GM21723 (cell line): ENCODE measurements at regions not wholly inside any gene's neighbourhood (a gene's known extent, or its start where the extent isn't known, plus 50 kb on each side); places are given as distances from the start of the nearest gene placed in this dataset.
"Not testable (repeated sequence)": the region's sequence is repeated elsewhere in the genome, so short reads cannot be mapped to it uniquely, and the experiment has no call there.

Experiments used
- ATAC-seq: cut with Tn5 transposase; IDR thresholded peaks from one replicate; pipeline ENCODE4 v1.9.1; 2021; ENCODE audit warnings: mild to moderate bottlenecking, moderate library complexity; ENCODE audit not compliant: unreplicated experiment

DNA sequence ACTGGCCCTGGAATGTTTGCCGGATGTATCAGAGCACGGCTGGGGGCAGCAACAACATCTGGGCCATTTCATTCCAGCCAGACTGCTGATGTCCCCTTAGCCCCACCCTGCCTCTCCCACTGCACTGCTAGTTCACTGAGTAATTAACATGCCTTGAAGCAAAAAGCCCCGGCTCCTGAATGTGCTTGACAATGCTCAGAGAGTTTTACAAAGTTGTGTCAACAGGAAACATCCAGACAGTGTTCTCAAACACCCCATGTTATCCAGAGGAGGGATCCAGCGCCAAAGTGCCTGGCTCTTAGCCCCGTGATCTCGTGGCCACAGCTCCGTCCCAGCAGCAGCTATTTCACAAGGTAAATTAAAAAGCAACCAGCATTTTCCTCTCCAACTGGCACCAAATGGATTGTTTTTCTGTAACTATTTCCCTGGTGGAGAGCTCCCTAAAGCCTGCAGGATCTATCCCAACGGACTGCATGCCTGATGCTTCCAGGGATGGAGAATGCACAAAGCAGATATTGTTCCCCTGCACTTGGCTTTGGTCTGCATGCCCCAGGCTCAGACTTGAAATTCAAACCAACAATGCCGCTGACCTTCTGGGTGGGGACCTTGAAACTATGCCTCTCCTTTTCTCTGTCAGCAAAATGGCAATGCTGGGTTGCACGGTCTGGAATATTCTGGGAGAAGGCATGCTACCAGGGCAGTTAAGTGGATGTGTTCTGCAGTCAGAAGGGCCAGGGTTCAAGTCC, 115.6 kb upstream of the CDH5 start:
- no peak for ATAC-seq

DNA sequence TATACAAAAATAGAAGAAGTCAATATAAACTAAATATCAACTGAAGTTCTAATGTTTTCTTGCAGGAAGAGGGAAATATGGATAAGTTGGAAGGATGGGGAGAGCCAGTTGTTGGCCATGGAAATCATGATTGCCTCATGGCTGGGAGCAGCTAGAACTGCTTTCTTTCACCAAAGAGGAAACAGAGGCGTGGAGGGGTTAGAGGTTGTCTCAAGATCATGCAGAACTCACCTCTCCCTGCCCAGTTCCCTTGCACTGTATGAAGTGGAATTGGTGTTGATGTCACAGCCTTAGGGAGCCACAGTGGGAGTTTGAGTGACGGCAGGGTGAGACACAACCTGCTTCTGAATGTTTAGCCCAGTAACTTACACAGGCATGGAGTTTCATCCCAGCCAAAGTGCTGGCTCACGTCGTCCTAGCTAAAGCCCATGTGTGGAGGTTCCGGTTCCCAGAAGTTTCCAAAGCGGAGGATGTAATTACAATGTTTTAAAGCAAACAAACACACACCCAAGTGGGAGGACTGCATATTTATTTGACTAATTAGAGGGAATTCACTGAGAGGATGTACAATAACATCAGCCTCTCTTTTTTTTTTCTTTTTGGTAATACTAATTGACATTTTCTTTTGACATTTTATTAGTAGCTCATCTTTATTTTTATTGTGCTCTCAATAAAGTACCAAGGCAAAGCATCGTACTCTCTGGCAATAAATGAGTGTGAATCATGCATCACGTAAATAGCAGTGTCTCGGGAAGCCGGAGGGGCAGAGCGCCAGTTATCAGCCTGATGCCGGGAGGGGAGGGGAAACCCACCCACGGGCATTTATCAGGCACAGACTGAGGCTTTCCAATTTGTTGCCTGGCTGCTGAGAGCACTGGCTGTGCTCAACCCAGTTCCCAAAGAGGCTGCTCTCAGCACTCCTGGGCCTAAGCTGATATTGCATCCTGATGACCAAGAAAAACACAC, 118.7 kb upstream of the CDH5 start:
- no peak for ATAC-seq

DNA sequence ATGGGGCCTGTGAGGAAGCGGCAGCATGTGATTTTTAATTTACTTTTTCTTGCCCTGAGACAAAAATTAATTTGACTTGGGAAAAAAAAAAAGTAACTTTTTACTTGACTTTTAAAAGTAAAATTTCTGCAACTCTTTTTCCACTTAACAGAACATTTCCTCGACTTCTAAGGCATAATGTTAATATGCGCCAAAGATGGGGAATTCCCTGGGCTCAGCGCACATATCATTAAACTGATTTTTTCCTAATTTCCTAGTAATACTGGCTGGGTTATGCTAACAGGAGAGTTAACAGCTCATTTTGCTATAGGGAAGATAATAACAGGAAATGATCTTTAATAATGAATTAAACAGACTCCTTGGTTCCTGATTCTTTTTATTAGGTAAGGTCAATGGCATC, 120.6 kb upstream of the CDH5 start:
- ATAC-seq: no peak

DNA sequence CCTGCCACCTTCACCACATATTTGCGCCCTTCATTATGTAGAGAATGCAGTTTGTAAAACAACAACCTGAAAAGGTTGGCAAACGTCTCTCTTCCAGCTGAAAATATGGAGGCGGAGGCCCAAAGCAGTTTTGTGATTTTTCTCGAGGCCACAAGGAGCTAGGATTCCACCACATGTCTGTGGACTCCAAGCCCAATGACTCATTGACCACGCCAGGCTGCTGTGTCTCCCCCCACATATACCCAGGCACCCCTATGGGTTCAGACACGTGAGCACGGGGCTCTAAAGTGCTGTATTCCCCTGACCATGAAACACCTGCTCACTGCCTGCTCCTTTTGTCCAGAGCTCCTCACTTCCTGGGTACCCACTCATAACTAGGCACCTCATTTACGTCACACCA, 121.4 kb upstream of the CDH5 start:
- no peak for ATAC-seq

DNA sequence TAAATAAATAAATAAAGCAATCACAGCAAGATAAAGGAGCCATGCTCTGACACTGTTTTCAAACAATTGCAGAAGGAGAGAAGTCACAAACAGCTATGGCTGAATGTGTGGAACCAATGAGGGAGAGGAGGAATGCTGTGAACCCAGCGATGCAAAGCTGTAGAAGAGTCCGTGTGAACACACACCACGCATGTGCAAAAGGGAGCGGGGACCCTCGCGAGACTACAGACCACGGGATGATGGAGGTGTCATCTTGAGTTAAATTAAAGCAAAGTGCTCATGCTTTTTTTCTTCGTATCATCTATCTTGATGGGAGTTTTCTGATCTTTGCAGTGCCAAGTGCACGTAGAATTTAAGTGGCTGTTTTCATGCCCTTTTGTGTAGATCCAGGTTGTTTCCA, 123.8 kb upstream of the CDH5 start:
- ATAC-seq: no peak

DNA sequence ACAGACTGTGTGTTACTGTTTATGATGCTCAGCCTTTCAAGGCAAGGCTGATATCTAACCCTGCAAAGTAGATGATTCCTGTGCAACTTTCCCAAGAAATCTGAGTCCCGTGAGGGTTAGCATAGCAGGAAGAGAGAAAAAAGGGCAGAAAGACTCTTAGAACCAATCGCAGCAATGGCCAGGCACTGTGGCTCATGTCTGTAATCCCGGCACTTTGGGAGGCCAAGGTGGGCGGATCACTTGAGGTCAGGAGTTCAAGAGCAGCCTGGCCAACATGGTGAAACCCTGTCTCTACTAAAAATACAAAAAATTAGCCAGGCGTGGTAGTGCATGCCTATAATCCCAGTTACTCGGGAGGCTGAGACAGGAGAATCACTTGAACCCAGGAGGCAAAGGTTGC, 124.3 kb upstream of the CDH5 start:
- ATAC-seq: not testable (repeated sequence)

DNA sequence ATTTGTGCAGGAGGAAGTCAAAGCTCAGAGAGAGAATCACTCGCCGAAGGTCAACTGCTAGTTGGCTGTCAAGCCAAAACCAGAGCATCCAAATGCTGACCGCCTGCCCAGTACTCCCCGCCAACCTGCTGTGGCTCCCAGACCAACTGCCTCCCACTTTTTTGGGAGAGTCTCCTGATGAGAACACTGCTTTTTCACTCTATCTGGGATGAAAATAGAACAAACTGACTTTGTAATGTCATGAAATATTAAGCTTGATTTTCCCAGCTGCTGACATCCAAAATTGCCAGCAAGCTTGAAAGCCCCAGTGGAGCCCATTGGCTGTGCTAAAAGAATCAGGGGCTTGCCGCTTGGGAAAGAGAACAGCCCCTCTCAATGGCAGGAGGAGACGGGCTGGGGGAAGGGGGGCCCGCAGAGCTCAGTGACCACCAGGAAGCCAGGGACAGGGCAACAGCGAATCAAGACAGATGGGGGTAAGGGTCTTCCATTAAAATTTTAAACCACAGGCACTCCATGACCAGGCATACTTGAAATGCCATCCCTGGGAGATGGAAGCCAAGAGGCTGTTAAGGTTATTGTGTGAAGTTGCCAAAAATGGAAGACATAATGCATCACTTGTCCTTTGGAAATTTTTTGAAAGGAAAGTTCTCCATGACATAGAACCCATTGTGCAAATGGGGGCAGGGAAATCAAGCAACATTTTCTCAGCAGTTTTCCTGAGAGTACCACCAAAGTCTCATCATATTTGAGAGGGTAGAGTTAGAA, 125.7 kb upstream of the CDH5 start:
- no peak for ATAC-seq

DNA sequence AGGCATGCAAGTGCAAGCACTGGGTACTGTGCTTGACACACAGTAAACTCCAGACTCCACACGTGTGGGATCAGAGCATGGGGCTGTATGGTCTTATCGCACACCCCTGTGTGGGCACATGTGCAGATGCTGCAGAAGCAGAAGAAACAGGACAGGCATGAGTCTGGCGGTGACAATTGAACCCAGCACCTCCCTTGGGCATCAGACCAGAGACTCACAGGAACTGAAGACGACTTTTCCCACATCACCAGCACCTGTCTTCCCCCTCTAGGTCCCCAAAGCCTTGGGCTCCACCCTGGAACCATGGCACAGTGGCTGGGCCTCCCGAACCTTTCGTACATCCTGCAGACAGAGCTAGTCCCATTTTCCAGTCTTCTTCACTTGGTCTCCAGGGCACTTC, 126.4 kb upstream of the CDH5 start:
- ATAC-seq: no peak

DNA sequence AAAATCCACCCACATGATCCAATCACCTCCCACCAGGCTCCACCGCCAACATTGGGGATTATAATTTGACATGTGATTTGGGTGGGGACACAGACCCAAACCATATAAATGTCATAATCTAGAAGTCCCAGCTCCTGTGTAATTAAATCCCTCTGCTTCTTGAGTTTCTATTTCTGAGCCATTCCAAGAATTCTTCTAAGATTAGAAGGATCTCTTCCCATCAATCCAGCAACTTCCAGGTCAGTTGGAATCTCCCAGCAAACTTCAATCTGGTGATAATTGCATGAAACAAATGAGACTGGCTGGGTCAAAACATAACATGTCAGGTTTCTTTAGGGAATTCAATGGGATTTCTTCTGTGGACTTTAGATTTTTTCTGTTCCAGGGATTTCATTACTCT, 127.8 kb upstream of the CDH5 start:
- ATAC-seq: no peak

DNA sequence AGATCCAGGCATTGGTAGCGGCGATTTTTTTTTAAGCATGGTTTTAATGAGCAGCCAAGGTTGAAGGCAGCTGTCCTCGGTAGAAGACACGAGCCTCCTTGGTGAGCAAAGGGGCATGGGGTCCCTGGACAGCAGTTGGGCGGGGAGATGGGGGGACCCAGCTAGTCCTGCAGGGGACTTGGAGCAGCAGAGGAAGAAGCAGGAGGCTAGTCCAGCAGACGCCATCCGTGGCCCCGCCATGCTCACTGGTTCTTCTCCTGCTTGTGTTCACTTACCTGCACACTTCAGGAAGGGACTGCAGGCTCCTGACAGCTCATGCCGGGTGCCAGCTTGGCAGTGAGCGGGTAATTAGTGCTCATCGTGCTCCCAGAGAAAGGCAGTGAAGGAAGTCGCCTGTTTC, 130.2 kb upstream of the CDH5 start:
- ATAC-seq: no peak

DNA sequence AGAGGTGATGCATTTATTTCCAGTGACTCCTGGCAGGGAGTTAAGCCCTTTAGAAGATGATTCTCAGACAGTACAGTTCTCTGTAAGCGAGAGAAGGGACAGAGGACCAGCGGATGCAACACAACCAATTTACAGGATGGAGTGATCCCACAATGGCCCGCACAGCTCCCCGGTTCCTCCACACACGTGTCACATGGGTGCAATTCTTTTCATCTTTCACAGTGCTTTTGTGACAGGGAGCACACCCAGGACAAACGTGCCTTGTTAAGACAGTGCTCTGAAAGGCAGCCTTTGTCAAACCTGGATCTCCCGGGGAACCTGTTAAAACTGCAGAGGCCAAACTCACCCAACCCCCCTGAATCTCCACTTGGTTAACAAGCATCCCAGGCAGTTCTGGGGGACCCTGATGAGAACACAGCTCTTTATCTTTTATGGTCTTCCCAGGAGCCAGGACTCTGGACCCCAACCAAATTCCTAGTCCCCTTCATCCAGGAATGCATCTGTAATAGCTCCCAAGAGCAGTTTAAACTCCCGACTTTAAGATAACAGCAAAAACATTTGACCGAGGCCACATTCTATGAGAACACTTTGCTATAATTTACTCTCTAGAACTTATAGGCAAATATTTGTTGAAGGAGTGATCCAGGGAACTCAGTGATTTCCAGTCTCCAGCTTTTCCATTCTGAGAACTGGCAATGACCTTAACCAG, 134.9 kb upstream of the CDH5 start:
- ATAC-seq: no peak

DNA sequence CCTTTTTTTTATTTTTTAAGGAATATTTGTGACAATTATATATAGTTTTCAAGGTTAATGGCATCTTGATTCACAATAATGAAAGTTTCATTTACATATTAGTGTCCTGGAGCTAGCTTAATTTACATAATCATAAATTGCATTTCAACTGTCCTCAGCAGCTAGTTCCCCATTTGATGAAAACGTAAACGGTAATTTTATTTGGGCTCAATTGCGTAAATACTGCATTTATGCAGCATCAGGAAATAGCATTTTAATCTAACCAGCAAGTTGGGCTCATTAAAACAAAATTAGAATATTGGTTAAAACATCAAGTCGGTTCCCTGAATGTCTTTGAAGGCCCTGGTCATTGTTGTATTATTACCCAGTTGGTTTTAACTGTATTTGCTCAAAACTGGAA, 136.8 kb upstream of the CDH5 start:
- no peak for ATAC-seq

DNA sequence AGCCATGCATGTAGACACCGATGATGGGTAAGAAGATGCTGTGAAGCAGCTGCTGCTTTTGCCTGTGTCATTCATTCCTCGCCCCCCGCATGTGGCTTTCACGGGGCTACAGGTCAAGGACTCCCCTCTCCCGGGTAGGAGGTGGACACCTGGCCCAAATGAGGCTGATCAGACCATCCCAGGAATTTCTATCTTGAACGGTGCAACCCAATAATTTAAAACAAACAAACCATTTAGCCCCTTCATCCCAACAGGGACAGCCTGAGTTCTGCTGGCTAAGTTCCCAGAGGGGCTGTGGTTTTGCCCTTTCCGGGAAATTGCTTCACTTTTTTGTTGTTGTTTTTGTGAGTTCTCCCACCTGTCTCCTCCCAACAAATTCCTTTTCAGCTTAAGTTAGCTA, 137.7 kb upstream of the CDH5 start:
- no peak for ATAC-seq

DNA sequence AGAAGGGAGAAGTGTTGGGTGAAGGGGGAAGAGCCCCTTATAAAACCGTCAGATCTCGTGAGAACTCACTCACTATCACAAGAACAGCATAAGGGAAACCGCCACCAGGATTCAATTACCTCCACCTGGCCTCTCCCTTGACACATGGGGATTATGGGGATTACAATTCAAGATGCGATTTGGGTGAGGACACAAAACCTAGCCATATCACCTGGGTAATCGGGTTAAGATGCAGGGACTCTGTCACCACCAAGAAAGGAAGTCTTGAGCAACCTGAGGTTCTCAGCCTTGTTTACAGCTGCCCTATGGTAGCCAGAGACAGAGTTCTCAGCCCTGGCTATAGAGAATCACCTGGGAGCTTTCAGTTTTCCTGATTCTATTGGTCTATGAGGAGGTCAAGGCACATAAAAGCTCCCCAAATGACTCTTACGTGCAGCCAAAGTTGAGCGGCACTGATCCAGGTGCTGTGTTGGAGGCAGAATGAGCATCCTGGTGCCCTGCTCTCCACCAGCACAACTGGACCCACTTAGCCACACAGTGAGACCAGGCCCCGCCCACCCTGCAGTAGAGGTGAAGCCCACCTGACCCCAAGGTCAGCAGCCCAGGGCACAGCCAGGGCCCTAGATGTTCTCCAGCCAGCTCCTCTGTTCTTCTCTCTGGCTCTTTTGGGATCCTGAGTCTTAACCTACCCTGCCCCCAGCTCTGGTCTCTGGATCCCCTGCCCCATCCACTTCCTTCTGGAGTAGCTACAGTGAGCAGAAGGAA, 138.5 kb upstream of the CDH5 start:
- no peak for ATAC-seq

DNA sequence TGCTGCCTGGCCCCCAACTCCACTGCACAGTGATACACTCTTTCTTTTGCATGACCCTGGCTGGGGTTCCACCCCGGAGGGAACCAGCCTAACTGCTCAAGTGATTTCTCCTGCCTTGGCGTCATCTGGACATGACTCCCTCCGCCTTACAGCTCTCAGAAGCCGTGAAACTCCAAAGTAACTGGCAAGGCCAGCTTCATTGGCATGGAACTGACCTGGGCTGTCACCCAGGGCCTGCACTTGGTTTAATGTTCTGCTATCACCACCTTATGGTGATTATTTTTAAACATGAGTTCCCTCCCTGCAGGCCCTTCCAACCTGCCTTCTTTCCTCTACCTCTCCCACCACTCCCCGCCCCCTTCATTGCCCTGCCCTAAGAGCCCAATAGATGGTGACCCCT, 139.7 kb upstream of the CDH5 start:
- ATAC-seq: no peak

DNA sequence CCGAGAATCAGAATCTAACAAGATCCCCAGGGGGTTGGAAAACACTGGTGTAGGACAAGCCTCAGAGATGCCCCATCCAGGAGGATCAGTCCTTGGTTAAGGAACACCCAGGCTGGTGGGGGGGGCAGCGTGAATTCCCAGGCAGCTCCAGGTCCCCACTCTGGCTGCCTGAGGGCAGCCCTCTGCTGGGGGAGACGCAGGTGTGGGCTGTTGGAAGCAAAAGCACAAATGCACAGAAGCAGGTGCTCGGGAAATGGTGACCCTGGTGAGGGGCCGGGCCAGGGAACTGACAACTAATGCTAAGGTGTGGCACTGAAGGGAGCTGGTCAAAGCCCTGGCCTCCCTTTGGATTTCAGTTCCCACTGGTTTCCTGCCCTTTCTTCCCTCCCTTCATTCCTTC, 140.8 kb upstream of the CDH5 start:
- ATAC-seq: no peak

DNA sequence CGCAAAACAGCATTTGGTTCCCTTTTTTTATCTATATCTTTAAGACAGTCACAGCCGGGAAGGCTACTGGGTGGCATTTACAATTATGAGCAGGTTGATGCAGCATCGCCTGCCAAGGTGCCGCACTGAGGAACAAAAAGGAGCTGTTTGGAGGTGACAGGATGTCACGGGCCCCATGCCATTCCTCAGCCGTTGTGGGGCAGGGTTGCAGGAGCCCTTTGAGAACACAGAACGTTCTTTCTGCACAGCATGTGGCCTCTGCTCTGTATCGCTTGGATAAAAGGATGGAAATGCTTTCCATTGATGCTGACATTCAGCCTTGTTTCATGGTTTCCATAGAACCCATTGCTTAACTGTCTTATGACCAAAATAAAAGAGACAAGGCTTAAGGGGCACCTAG, 141.9 kb upstream of the CDH5 start:
- no peak for ATAC-seq

DNA sequence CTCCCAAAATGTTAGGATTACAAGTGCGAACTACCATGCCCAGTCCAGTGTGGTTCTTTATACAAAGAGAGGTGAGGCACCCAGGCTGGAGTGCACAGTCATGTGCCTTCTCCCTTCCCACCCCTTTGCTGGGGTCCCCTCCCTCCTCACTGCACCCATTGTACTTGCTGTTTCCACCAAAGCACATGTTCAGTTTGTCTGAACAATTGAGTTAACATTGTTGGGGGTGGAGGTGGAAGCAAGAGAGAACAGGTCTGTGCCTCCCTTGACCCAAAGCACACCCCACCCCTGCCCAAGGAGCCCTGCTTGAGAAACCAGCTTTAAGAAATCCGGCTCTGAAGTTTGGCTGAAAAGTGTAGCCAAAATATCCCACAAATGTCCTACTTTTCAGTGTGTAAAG, 142.3 kb upstream of the CDH5 start:
- no peak for ATAC-seq

DNA sequence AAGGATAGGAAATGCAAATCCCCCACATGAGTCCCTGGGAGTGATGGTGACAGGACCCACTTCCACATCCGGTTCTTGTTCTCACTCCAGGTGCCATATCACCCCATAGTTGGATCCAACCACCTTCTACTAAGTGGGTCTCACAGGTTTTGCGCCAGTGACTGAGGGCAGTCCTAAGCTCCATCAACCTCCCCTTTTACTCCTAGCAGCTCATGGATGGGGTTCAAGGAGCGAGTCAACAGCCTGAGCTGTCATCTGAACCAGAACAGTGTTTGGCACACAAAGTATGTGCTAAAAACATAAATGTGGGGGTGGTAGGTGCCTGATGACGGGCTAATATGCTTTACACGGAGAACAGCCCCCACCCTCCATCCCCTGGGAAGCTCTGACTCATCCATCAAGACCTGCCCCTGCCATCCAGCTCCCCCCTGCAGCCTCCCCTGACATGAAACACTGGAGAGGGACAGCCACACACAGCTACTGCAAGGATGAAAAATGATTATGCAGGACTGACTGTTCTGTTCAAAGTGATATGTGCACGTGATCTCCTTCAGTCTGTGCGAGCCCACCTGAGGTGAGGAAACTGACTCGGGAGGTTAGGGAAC, 143.2 kb upstream of the CDH5 start:
- no peak for ATAC-seq

DNA sequence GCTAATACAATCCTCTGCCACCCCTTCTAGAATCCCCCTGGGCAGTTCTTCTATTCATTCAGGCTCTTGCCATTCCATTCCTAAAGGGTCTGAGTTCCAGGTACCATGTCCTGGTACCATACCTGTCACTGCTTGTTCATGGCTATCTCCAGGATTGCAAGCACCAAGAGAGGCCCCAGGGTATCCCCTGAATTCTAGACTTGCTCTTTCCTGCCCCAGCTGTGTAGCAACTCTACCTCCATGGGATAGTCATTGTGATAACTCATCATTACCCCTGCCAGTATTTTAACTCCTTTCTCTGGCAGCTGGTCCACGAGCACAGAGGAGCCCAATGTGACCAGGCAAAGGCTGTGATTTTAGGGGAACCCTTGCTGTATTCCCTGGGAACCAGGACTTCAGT, 143.7 kb upstream of the CDH5 start:
- no peak for ATAC-seq
